ENCODE measurements at regions not wholly inside any gene's neighbourhood (a gene's known extent, or its start where the extent isn't known, plus 50 kb on each side); places are given as distances from the start of the nearest gene placed in this dataset.

DNA sequence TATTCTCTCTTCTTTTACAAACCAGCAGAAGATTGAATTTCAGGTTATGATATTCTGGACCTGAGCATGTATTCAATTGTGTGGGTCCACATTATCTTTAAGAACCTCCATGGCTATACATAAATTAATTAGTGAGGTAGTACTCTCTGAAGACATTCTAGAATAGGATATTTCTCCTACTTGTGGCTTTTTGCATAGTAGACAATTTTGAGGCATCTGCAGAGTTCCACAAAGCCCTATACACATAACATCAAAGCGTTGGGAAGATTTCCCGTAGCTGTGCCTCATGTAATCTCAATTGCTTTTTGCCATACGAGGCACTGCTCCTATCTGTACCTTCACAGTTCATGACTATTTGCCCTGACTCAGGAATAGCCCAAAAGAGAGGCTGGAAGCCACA is 395.4 kb upstream of the RGS17 start:
- FAIRE-seq (no peak), DNase-seq (ENCODE audit: insufficient read length) (no peak)
- no peak for TF ChIP-seq POLR2AphosphoS5 (IDR thresholded peaks at IDR 0.05; ENCODE audit: low read depth, low read length)
- TF ChIP-seq TAF1 (IDR thresholded peaks at IDR 0.05; ENCODE audit: borderline replicate concordance, low read depth, low read length), result no peak
- TF ChIP-seq POLR2A (IDR thresholded peaks at IDR 0.05; ENCODE audit: low read depth, low read length), result no peak

DNA sequence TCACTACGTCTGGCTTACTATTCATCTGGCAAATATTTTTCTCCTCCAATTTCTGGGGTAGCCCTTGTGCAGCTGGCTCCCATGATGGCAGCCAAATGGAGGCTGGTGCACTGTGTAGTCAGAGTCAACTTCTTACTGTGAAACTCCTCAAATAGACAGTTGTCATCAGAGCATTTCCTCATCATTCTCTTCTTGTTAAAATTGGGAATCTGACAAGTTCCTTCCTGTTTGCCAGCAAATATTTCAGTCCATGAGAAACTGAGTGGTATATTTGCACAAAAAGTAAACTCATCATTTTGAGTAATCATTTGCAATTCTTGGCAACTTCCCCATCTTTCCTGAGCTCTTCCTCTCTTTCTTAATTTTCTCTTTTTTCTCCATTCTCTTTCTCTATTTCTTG is 394.9 kb upstream of the RGS17 start:
- TF ChIP-seq POLR2AphosphoS5 (IDR thresholded peaks at IDR 0.05; ENCODE audit: low read depth, low read length), result no peak
- no peak for TF ChIP-seq TAF1 (IDR thresholded peaks at IDR 0.05; ENCODE audit: borderline replicate concordance, low read depth, low read length)
- TF ChIP-seq POLR2A (IDR thresholded peaks at IDR 0.05; ENCODE audit: low read depth, low read length), result no peak
- DNase-seq (ENCODE audit: insufficient read length), result no peak
- no peak for FAIRE-seq

DNA sequence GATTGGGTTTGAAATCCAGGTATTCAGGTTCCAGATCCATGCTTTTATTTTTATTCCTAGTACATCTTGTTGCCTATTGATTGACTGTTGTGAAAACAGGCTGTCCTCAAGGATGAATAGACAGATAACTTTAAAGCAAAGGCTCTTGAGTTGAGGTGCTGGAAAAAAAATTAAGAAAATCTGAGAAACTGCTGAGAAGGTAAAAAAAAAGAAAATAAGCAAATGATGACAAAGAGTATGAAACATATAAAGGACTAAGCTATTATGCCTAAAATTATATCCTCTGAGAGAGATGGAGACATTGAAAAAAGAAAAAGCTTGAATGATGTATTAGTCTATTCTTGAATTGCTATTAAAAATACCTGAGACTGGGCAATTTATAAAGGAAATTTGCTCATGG is 392.3 kb upstream of the RGS17 start:
- FAIRE-seq, result no peak
- DNase-seq (ENCODE audit: insufficient read length), result no peak
- TF ChIP-seq TAF1 (IDR thresholded peaks at IDR 0.05; ENCODE audit: borderline replicate concordance, low read depth, low read length) (no peak), POLR2A (IDR thresholded peaks at IDR 0.05; ENCODE audit: low read depth, low read length) (no peak), POLR2AphosphoS5 (IDR thresholded peaks at IDR 0.05; ENCODE audit: low read depth, low read length) (no peak)

GRCh38 chr6:153511896-153512496 is 380.9 kb upstream of the RGS17 start:
- DNase-seq (ENCODE audit: insufficient read length), result no peak
- peak; percentile 56 for FAIRE-seq
- TF ChIP-seq POLR2A (IDR thresholded peaks at IDR 0.05; ENCODE audit: low read depth, low read length) (no peak), TAF1 (IDR thresholded peaks at IDR 0.05; ENCODE audit: borderline replicate concordance, low read depth, low read length) (no peak), POLR2AphosphoS5 (IDR thresholded peaks at IDR 0.05; ENCODE audit: low read depth, low read length) (no peak)

GRCh38 chr6:153503810-153504209 is 372.7 kb upstream of the RGS17 start:
- no peak for DNase-seq (ENCODE audit: insufficient read length)
- no peak for TF ChIP-seq POLR2AphosphoS5 (IDR thresholded peaks at IDR 0.05; ENCODE audit: low read depth, low read length)
- no peak for TF ChIP-seq TAF1 (IDR thresholded peaks at IDR 0.05; ENCODE audit: borderline replicate concordance, low read depth, low read length)
- TF ChIP-seq POLR2A (IDR thresholded peaks at IDR 0.05; ENCODE audit: low read depth, low read length), result no peak
- FAIRE-seq, result no peak

- TF ChIP-seq POLR2A (IDR thresholded peaks at IDR 0.05; ENCODE audit: low read depth, low read length) (no peak), POLR2AphosphoS5 (IDR thresholded peaks at IDR 0.05; ENCODE audit: low read depth, low read length) (no peak), TAF1 (IDR thresholded peaks at IDR 0.05; ENCODE audit: borderline replicate concordance, low read depth, low read length) (no peak)
- DNase-seq (ENCODE audit: insufficient read length), result no peak
- FAIRE-seq, result no peak
These were observed 362.4 kb upstream of the RGS17 start for GRCh38 chr6:153493501-153493900.

DNA sequence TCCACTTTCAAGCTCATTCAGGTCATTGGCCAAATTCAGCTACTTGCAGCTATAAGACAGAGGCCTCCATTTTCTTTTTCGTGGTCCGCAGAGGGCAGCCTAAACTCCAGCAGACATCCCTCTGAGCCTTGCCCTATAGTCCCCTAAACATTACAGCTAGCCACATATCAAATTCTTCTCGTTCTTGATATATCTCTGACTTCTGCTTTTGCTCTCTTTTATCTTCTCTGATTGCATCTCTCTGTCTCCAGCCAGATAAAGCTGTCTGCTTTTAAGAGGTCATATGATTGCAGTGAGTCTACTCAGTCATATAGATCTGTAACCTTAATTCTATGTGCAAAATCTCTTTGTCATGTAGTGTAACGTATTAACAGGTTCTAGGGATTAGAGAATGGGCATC is 358.4 kb upstream of the RGS17 start:
- no peak for FAIRE-seq
- no peak for TF ChIP-seq POLR2AphosphoS5 (IDR thresholded peaks at IDR 0.05; ENCODE audit: low read depth, low read length)
- TF ChIP-seq TAF1 (IDR thresholded peaks at IDR 0.05; ENCODE audit: borderline replicate concordance, low read depth, low read length), result no peak
- TF ChIP-seq POLR2A (IDR thresholded peaks at IDR 0.05; ENCODE audit: low read depth, low read length), result no peak
- DNase-seq (ENCODE audit: insufficient read length), result no peak

GRCh38 chr6:153488267-153488666 is 357.2 kb upstream of the RGS17 start:
- FAIRE-seq (no peak), DNase-seq (ENCODE audit: insufficient read length) (no peak)
- TF ChIP-seq TAF1 (IDR thresholded peaks at IDR 0.05; ENCODE audit: borderline replicate concordance, low read depth, low read length) (no peak), POLR2A (IDR thresholded peaks at IDR 0.05; ENCODE audit: low read depth, low read length) (no peak), POLR2AphosphoS5 (IDR thresholded peaks at IDR 0.05; ENCODE audit: low read depth, low read length) (no peak)

DNA sequence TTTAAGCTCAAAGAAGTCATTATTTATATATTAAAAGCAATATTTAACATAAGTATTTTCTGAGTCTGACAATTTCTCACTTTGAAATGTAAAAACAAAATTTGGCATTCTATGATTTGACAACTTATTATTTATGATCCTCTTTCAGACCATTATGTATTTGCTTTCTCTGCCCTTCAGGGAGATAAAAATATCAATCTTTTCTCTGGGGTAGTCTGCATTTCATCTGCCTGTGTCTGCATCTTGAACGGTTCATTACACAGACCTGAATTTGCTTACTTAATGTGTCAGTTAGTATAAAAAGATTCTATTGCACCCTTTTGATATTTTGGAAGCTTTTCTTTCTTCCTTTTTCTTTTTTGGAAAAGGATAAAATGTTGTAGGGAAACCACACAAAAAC is 354.0 kb upstream of the RGS17 start:
- TF ChIP-seq POLR2A (IDR thresholded peaks at IDR 0.05; ENCODE audit: low read depth, low read length) (no peak), POLR2AphosphoS5 (IDR thresholded peaks at IDR 0.05; ENCODE audit: low read depth, low read length) (no peak), TAF1 (IDR thresholded peaks at IDR 0.05; ENCODE audit: borderline replicate concordance, low read depth, low read length) (no peak)
- DNase-seq (ENCODE audit: insufficient read length) (no peak), FAIRE-seq (no peak)

DNA sequence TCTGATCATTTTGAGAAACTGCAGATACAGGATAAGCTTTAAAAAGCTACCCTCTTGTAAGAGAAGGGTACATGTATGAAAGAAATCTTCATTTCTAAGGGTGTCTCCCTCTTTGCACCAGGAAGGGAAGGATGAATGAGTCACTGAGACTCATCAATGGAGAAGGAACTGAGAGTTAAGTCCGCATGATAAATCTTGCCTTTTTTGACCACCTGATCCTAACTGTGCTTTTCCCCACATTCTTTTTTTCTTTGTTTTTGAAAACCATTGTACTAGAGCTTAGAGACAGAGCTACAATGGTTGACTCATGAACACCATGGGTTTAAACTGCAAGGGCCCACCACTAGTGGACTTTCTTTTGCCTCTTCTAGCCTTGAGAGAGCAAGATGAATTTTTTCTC is 353.0 kb upstream of the RGS17 start:
- FAIRE-seq (no peak), DNase-seq (ENCODE audit: insufficient read length) (no peak)
- TF ChIP-seq POLR2AphosphoS5 (IDR thresholded peaks at IDR 0.05; ENCODE audit: low read depth, low read length) (no peak), POLR2A (IDR thresholded peaks at IDR 0.05; ENCODE audit: low read depth, low read length) (no peak), TAF1 (IDR thresholded peaks at IDR 0.05; ENCODE audit: borderline replicate concordance, low read depth, low read length) (no peak)

DNA sequence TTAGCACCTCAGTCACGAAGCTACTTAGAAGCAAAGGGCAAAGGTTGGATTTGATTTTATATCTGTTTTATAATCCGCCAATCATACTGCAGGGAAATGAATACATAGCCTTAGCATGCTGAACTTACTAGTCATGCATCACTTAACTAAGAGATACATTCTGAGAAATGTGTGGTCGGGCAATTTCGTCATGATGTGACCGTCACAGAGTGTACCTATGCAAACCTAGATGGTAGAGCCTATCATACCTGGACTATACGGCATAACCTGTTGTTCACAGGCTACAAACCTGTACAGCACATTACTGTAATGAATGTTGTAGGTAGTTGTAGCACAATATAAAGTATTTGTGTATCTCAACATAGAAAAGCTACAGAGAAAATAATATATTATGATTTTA is 345.2 kb upstream of the RGS17 start:
- FAIRE-seq, result no peak

DNA sequence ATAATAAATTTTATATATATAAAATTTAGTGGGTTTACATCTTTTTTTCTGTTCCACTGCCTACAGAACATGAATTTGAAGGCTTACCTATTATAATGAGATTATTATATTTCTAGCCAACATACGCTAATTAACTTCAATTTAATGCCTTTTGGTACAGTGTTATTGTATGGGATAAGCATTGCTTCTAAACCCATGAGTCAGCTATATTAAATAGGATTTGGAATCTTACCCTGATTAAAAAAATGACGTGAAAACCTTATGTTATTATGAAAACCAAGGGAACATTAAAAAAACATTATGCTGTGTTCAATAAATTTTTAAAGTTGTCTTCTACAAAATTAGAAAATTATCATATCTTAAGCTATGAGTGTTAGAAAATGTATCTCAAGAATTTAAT is 334.0 kb upstream of the RGS17 start:
- no peak for FAIRE-seq
- no peak for DNase-seq (ENCODE audit: insufficient read length)

More for the DNA sequence above, 345.2 kb upstream of the RGS17 start:
- no peak for DNase-seq (ENCODE audit: insufficient read length)
- TF ChIP-seq TAF1 (IDR thresholded peaks at IDR 0.05; ENCODE audit: borderline replicate concordance, low read depth, low read length) (no peak), POLR2A (IDR thresholded peaks at IDR 0.05; ENCODE audit: low read depth, low read length) (no peak), POLR2AphosphoS5 (IDR thresholded peaks at IDR 0.05; ENCODE audit: low read depth, low read length) (no peak)

More for the DNA sequence above, 334.0 kb upstream of the RGS17 start:
- TF ChIP-seq TAF1 (IDR thresholded peaks at IDR 0.05; ENCODE audit: borderline replicate concordance, low read depth, low read length) (no peak), POLR2AphosphoS5 (IDR thresholded peaks at IDR 0.05; ENCODE audit: low read depth, low read length) (no peak), POLR2A (IDR thresholded peaks at IDR 0.05; ENCODE audit: low read depth, low read length) (no peak)

Measured in GM12892 (cell line).